ENCODE measurements at regions not wholly inside any gene's neighbourhood (a gene's known extent, or its start where the extent isn't known, plus 50 kb on each side); places are given as distances from the start of the nearest gene placed in this dataset.

DNA sequence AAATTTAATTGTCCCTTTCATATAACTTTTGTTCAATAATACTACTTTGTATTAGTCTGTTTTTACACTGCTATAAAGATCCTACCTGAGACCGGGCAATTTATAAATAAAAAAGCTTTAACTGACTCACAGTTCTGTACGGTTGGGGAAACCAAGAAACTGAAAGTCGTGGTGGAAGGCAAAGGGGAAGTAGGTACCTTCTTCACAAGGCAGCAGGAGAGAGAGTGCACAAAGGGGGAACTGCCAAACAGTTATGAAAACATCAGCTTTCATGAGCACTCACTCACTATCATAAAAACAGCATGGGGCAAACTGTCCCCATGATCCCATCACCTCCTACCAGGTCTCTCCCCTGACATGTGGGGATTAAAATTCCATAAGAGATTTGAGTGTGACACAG is 1069.0 kb downstream of the FSCB start:
- ATAC-seq = no peak
- TF ChIP-seq RARB (CRISPR knock-in tag; IDR thresholded peaks at IDR 0.05) (no peak), CSDC2 (CRISPR knock-in tag; IDR thresholded peaks at IDR 0.05) (no peak), ZNF70 (CRISPR knock-in tag; IDR thresholded peaks at IDR 0.05) (no peak), GLIS3 (CRISPR knock-in tag; IDR thresholded peaks at IDR 0.05) (no peak), TCF4 (CRISPR knock-in tag; IDR thresholded peaks at IDR 0.05; ENCODE audit: borderline replicate concordance) (no peak), ESRRG (CRISPR knock-in tag; IDR thresholded peaks at IDR 0.05) (no peak), ZFP30 (CRISPR knock-in tag; IDR thresholded peaks at IDR 0.05) (no peak), TOX (CRISPR knock-in tag; IDR thresholded peaks at IDR 0.05; ENCODE audit: borderline replicate concordance) (no peak), BACH2 (CRISPR knock-in tag; IDR thresholded peaks at IDR 0.05; ENCODE audit: borderline replicate concordance) (no peak), ARNTL (CRISPR knock-in tag; IDR thresholded peaks at IDR 0.05; ENCODE audit: borderline replicate concordance, low read depth) (no peak), ZC3H10 (CRISPR knock-in tag; IDR thresholded peaks at IDR 0.05) (no peak), ISL1 (CRISPR knock-in tag; IDR thresholded peaks at IDR 0.05) (no peak)
- TF ChIP-seq, protein P1, sequence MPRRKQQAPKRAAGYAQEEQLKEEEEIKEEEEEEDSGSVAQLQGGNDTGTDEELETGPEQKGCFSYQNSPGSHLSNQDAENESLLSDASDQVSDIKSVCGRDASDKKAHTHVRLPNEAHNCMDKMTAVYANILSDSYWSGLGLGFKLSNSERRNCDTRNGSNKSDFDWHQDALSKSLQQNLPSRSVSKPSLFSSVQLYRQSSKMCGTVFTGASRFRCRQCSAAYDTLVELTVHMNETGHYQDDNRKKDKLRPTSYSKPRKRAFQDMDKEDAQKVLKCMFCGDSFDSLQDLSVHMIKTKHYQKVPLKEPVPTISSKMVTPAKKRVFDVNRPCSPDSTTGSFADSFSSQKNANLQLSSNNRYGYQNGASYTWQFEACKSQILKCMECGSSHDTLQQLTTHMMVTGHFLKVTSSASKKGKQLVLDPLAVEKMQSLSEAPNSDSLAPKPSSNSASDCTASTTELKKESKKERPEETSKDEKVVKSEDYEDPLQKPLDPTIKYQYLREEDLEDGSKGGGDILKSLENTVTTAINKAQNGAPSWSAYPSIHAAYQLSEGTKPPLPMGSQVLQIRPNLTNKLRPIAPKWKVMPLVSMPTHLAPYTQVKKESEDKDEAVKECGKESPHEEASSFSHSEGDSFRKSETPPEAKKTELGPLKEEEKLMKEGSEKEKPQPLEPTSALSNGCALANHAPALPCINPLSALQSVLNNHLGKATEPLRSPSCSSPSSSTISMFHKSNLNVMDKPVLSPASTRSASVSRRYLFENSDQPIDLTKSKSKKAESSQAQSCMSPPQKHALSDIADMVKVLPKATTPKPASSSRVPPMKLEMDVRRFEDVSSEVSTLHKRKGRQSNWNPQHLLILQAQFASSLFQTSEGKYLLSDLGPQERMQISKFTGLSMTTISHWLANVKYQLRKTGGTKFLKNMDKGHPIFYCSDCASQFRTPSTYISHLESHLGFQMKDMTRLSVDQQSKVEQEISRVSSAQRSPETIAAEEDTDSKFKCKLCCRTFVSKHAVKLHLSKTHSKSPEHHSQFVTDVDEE (CRISPR knock-in tag; IDR thresholded peaks at IDR 0.05) = no peak
- TF ChIP-seq, protein P2, sequence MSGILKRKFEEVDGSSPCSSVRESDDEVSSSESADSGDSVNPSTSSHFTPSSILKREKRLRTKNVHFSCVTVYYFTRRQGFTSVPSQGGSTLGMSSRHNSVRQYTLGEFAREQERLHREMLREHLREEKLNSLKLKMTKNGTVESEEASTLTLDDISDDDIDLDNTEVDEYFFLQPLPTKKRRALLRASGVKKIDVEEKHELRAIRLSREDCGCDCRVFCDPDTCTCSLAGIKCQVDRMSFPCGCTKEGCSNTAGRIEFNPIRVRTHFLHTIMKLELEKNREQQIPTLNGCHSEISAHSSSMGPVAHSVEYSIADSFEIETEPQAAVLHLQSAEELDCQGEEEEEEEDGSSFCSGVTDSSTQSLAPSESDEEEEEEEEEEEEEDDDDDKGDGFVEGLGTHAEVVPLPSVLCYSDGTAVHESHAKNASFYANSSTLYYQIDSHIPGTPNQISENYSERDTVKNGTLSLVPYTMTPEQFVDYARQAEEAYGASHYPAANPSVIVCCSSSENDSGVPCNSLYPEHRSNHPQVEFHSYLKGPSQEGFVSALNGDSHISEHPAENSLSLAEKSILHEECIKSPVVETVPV (CRISPR knock-in tag; IDR thresholded peaks at IDR 0.05) = no peak
- TF ChIP-seq, protein P3, sequence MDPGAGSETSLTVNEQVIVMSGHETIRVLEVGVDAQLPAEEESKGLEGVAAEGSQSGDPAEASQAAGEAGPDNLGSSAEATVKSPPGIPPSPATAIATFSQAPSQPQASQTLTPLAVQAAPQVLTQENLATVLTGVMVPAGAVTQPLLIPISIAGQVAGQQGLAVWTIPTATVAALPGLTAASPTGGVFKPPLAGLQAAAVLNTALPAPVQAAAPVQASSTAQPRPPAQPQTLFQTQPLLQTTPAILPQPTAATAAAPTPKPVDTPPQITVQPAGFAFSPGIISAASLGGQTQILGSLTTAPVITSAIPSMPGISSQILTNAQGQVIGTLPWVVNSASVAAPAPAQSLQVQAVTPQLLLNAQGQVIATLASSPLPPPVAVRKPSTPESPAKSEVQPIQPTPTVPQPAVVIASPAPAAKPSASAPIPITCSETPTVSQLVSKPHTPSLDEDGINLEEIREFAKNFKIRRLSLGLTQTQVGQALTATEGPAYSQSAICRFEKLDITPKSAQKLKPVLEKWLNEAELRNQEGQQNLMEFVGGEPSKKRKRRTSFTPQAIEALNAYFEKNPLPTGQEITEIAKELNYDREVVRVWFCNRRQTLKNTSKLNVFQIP (CRISPR knock-in tag; IDR thresholded peaks at IDR 0.05; ENCODE audit: borderline replicate concordance, low read depth) = no peak
- TF ChIP-seq, protein P4, sequence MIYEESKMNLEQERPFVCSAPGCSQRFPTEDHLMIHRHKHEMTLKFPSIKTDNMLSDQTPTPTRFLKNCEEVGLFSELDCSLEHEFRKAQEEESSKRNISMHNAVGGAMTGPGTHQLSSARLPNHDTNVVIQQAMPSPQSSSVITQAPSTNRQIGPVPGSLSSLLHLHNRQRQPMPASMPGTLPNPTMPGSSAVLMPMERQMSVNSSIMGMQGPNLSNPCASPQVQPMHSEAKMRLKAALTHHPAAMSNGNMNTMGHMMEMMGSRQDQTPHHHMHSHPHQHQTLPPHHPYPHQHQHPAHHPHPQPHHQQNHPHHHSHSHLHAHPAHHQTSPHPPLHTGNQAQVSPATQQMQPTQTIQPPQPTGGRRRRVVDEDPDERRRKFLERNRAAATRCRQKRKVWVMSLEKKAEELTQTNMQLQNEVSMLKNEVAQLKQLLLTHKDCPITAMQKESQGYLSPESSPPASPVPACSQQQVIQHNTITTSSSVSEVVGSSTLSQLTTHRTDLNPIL (CRISPR knock-in tag; IDR thresholded peaks at IDR 0.05; ENCODE audit: low read depth) = no peak

DNA sequence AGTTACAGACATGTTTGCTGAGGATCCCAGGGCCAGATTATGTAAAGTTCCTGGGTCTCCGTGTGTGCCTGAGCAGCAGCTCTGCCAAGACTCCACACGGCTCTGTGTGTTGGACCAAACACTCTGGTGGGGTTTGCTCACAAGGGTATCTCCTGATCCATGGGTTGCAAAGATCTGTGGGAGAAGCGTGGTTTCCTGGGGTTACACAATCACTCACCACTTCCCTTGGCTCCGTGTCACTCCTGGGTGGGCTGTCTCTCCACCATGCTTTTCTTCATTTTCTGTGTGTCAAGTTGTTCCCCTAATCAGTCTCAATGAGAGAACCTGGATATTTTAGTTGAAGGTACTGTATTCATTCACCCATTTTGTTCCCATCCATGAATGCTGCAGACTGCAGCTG is 1088.8 kb downstream of the FSCB start:
- no peak for ATAC-seq
- TF ChIP-seq TOX (CRISPR knock-in tag; IDR thresholded peaks at IDR 0.05; ENCODE audit: borderline replicate concordance) (no peak), PPARA (CRISPR knock-in tag; IDR thresholded peaks at IDR 0.05; ENCODE audit: borderline replicate concordance) (no peak), OSR1 (CRISPR knock-in tag; IDR thresholded peaks at IDR 0.05) (no peak), TCF4 (CRISPR knock-in tag; IDR thresholded peaks at IDR 0.05; ENCODE audit: borderline replicate concordance) (no peak), GLIS3 (CRISPR knock-in tag; IDR thresholded peaks at IDR 0.05) (no peak), ZNF8 (CRISPR knock-in tag; IDR thresholded peaks at IDR 0.05) (no peak), ESRRG (CRISPR knock-in tag; IDR thresholded peaks at IDR 0.05) (no peak)
- TF ChIP-seq, protein P3 (CRISPR knock-in tag; IDR thresholded peaks at IDR 0.05; ENCODE audit: borderline replicate concordance, low read depth) = no peak
- TF ChIP-seq, protein P2 (CRISPR knock-in tag; IDR thresholded peaks at IDR 0.05) = no peak
- TF ChIP-seq, protein P4 (CRISPR knock-in tag; IDR thresholded peaks at IDR 0.05; ENCODE audit: low read depth) = no peak
